Mesothelial cell of epicardium (in vitro differentiated cells): ENCODE measurements at regions not wholly inside any gene's neighbourhood (a gene's known extent, or its start where the extent isn't known, plus 50 kb on each side); places are given as distances from the start of the nearest gene placed in this dataset.

Source experiments
- DNase-seq, 2 experiments: peaks; one replicate each; pipeline ENCODE4 v3.0.0; 2021; ENCODE audit warnings: low spot score in 2 of 2; ENCODE audit not compliant: unreplicated experiment in 2 of 2
- H3K27ac Mint-ChIP-seq: 2 replicates; pipeline ENCODE4 v1.8.0; 2021; ENCODE audit warnings: mixed read lengths
- H3K27me3 Mint-ChIP-seq: 2 replicates; pipeline ENCODE4 v1.8.0; 2021; ENCODE audit warnings: low read depth, mixed read lengths
- H3K36me3 Mint-ChIP-seq: 2 replicates; pipeline ENCODE4 v1.8.0; 2021; ENCODE audit warnings: mixed read lengths
- H3K4me1 Mint-ChIP-seq: 2 replicates; pipeline ENCODE4 v1.8.0; 2021; ENCODE audit warnings: mixed read lengths
- H3K4me3 Mint-ChIP-seq: 2 replicates; pipeline ENCODE4 v1.8.0; 2021; ENCODE audit warnings: mild to moderate bottlenecking, moderate library complexity, mixed read lengths
- H3K9me3 Mint-ChIP-seq: 2 replicates; pipeline ENCODE4 v1.8.0; 2021; ENCODE audit warnings: mixed read lengths
- TF ChIP-seq, protein P1 (sequence below): fragments of 200-600 bp; sonication (generic); IDR thresholded peaks from one replicate; pipeline ENCODE4 v1.5.0; 2021; ENCODE audit warnings: antibody characterized with exemption; ENCODE audit not compliant: unreplicated experiment

DNA sequence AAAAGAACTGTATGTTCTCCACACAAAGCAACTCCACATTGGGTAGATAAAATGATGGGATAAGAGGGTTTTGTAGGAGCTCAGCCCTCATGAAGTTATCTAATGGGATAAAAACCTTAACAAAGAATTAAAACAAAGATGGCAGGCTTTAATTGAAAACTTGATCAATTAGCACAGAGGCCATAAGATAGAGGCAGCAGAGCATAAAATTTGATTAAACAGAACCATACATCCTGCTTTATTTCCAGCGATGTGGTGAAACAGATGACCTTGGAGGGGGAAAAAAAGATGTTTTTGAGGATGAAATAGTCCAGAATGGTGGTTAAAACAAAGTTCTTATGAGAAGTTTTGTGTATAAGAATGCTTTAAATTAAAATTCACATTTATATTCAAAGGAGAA, 130.9 kb upstream of the ALCAM start:
- Mint-ChIP-seq H3K27ac (no peak overlapping the region), H3K4me1 (peaks cover 25% of the 10 kb centered on the region), H3K27me3 (no peaks in the 10 kb centered on the region), H3K4me3 (no peak overlapping the region), H3K9me3 (no peaks in the 10 kb centered on the region), H3K36me3 (no peaks in the 10 kb centered on the region)
- DNase-seq: no peak
- TF ChIP-seq, protein P1, sequence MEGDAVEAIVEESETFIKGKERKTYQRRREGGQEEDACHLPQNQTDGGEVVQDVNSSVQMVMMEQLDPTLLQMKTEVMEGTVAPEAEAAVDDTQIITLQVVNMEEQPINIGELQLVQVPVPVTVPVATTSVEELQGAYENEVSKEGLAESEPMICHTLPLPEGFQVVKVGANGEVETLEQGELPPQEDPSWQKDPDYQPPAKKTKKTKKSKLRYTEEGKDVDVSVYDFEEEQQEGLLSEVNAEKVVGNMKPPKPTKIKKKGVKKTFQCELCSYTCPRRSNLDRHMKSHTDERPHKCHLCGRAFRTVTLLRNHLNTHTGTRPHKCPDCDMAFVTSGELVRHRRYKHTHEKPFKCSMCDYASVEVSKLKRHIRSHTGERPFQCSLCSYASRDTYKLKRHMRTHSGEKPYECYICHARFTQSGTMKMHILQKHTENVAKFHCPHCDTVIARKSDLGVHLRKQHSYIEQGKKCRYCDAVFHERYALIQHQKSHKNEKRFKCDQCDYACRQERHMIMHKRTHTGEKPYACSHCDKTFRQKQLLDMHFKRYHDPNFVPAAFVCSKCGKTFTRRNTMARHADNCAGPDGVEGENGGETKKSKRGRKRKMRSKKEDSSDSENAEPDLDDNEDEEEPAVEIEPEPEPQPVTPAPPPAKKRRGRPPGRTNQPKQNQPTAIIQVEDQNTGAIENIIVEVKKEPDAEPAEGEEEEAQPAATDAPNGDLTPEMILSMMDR: no peak

DNA sequence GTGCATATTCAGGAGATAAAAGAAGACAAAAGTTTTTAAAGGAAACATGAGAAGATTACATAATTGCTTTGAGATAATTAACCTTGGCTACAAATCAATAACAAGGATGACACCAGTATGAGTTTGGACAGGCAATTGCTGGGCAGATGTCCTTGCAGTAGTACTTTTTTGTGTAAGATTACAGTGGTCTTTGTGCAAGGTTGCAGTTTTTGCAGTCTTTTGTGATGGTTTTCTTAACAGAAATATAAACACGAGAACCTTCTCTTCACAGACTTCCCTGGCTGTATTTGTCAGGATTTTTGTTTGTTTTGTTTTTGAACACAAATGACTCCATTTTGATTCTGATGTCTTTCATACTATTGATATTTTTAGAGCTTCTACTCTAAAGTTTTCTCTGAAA, 128.3 kb upstream of the ALCAM start:
- H3K9me3 Mint-ChIP-seq: no peaks in the 10 kb centered on the region
- no peaks in the 10 kb centered on the region for H3K27me3 Mint-ChIP-seq
- TF ChIP-seq, protein P1: no peak
- H3K36me3 Mint-ChIP-seq: no peaks in the 10 kb centered on the region
- DNase-seq: no peak
- no peak overlapping the region for H3K4me3 Mint-ChIP-seq
- peaks cover 19% of the 10 kb centered on the region for H3K4me1 Mint-ChIP-seq
- no peak overlapping the region for H3K27ac Mint-ChIP-seq

DNA sequence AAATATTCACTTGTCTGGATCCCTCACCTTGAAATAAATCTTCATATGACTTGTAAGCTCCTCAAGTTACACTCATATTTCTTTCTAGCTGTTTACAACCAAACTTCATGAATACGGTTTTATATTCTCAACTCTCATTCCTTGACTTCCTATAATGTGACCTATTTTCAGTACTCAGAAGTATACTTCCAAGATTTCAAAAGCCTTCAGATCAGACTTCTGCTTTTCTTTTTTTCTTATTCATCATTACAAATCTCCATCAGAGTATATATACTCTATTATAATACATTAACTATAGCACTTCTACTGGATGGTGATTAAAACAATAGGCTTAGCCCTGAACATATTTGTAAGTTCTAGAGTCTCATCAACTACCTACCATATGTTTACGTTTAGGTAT, 123.6 kb upstream of the ALCAM start:
- H3K27me3 Mint-ChIP-seq: no peaks in the 10 kb centered on the region

DNA sequence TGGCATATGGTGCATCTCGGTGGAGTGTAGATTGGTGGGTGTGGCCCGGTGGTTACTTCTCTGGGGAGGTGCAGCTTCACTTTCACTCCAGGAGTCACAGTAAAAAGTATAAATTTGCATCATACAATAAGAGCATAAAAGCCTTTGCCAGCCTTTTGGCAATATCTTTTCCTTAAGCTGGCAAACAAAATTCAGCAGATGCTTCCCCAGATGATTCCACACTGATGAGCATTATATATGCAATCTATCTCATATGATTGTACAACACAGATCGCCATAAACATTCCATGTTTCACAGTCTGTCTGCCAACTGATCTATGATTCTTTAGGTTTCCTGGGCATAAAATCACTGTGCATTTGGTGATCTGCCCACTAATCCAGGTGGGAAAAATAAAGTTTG, 120.2 kb upstream of the ALCAM start:
- H3K27me3 Mint-ChIP-seq: no peaks in the 10 kb centered on the region
- DNase-seq: no peak
- no peak overlapping the region for H3K4me3 Mint-ChIP-seq
- H3K4me1 Mint-ChIP-seq: peaks cover 5% of the 10 kb centered on the region
- no peak overlapping the region for H3K27ac Mint-ChIP-seq
- H3K36me3 Mint-ChIP-seq: peaks cover 10% of the 10 kb centered on the region
- H3K9me3 Mint-ChIP-seq: peaks cover 25% of the 10 kb centered on the region
- TF ChIP-seq, protein P1: no peak

More for the DNA sequence above, 123.6 kb upstream of the ALCAM start:
- TF ChIP-seq, protein P1: no peak
- Mint-ChIP-seq H3K4me1 (peaks cover 14% of the 10 kb centered on the region), H3K9me3 (peaks cover 4% of the 10 kb centered on the region), H3K27ac (no peak overlapping the region), H3K36me3 (no peaks in the 10 kb centered on the region), H3K4me3 (no peak overlapping the region)
- DNase-seq: no peak

DNA sequence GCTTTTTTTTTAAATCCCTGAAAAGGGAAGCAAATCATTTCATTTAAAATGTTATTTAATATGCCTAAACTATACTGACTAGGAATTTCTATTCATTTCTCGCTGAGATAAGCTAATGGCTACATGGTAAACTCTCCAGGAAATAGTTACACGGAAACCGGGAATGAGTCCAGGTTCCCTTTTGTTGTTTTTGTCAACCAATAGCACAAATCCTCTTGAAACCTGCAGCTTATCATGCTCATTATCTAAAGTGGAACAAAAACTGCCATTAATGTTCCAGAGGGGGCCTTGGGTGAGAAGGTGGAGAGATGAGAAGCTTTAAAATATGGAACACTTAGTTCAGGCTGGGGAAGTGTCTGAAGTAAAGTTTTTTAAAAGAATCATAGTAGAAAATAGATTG, 113.5 kb upstream of the ALCAM start:
- Mint-ChIP-seq H3K4me3 (no peak overlapping the region), H3K27me3 (no peaks in the 10 kb centered on the region), H3K4me1 (peaks cover 26% of the 10 kb centered on the region), H3K36me3 (peaks cover 10% of the 10 kb centered on the region), H3K27ac (peak overlapping the region; percentile 48), H3K9me3 (peaks cover 22% of the 10 kb centered on the region)
- TF ChIP-seq, protein P1: no peak
- DNase-seq: no peak

DNA sequence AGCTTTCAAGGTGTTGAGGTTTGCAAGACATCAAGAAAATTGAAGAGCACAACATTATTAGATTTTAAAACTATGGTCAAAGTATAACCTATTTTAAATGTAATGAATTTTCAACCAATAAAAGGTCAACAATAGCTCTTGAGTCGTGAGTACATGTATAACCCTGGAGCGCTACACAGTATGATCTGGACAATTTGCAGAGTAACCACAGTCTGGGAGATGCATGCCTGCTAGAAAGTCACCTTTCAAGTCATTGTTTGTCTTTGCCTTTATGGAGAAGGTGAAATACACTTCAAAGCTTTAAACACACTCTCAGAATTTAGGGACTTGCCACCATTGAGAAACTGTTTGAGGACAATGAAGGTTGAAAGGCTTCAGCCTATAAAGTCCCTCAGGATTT, 112.6 kb upstream of the ALCAM start:
- peaks cover 21% of the 10 kb centered on the region for H3K9me3 Mint-ChIP-seq
- TF ChIP-seq, protein P1: no peak
- peak overlapping the region; percentile 52 for H3K27ac Mint-ChIP-seq
- no peak for DNase-seq
- H3K27me3 Mint-ChIP-seq: no peaks in the 10 kb centered on the region
- no peak overlapping the region for H3K4me3 Mint-ChIP-seq
- peaks cover 30% of the 10 kb centered on the region for H3K4me1 Mint-ChIP-seq
- H3K36me3 Mint-ChIP-seq: peaks cover 10% of the 10 kb centered on the region
